ENCODE measurements at regions not wholly inside any gene's neighbourhood (a gene's known extent, or its start where the extent isn't known, plus 50 kb on each side); places are given as distances from the start of the nearest gene placed in this dataset.

GRCh38 chr18:67705748-67706147, 189.2 kb upstream of the DSEL start:
- TF ChIP-seq CTCF (conservative IDR thresholded peaks at IDR 0.05), result no peak
- no peak for TF ChIP-seq EZH2 (IDR thresholded peaks at IDR 0.05; ENCODE audit: low read depth)
